Stomach (tissue), 4 donors: ENCODE measurements at regions not wholly inside any gene's neighbourhood (a gene's known extent, or its start where the extent isn't known, plus 50 kb on each side); places are given as distances from the start of the nearest gene placed in this dataset.

Experiments
- EP300 ChIP-seq: sonication (generic); formaldehyde crosslinking; IDR thresholded peaks from one replicate; pipeline ENCODE4 v1.6.1; 2017; ENCODE audit warnings: antibody characterized with exemption
- POLR2A ChIP-seq, 4 donors: fragments of 450-650 bp; IDR thresholded peaks; one replicate each; pipeline ENCODE4 v1.6.1; 2016; ENCODE audit warnings: antibody characterized with exemption in 4 of 4, control low read depth in 2 of 4, mild to moderate bottlenecking in 1 of 4, moderate library complexity in 1 of 4
- POLR2AphosphoS5 ChIP-seq, 3 donors: sonication (generic); formaldehyde crosslinking; IDR thresholded peaks; one replicate each; pipeline ENCODE4 v1.6.1; 2016; ENCODE audit warnings: antibody characterized with exemption in 3 of 3
- TF ChIP-seq, protein P1 (sequence below), 7 experiments: fragments of 450-650 bp in 4 of 7; fragments of 200-600 bp in 3 of 7; sonication (generic) in 3 of 7; IDR thresholded peaks; one replicate each; pipeline ENCODE4 v1.5.1; 2016 to 2019; ENCODE audit warnings: antibody characterized with exemption in 7 of 7, control low read depth in 2 of 7, mild to moderate bottlenecking in 1 of 7

DNA sequence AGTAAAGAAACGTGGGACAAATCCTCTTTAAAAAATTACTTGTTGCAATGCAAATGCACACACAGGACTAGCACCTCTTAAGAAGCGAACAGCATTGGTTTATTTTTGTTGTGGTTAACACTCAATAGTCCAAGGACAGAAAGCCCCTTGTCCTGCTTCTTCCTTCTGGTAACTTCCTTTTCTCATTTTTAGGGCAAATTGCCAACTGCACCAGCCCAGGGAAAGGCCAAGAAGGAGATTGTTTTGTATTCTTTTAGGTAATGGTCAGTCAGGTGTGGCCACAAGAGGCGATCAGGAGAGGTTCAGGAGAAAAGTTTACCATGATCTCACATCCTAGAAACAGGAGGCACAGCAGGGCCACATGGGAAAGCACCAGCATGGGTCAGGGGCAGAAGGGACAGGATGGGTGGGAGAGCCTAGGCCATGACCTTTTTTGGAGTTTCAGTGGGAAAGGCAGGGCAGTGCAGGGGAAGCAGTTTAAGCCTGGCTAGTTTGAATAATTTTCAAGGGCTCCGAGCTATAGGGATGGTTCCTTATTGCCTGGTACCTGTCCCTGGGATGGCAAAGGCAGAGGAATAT lies 73.0 kb downstream of the CHRNA1 start:
- TF ChIP-seq POLR2AphosphoS5 (IDR thresholded peaks at IDR 0.05) = no peak
- TF ChIP-seq, protein P1, sequence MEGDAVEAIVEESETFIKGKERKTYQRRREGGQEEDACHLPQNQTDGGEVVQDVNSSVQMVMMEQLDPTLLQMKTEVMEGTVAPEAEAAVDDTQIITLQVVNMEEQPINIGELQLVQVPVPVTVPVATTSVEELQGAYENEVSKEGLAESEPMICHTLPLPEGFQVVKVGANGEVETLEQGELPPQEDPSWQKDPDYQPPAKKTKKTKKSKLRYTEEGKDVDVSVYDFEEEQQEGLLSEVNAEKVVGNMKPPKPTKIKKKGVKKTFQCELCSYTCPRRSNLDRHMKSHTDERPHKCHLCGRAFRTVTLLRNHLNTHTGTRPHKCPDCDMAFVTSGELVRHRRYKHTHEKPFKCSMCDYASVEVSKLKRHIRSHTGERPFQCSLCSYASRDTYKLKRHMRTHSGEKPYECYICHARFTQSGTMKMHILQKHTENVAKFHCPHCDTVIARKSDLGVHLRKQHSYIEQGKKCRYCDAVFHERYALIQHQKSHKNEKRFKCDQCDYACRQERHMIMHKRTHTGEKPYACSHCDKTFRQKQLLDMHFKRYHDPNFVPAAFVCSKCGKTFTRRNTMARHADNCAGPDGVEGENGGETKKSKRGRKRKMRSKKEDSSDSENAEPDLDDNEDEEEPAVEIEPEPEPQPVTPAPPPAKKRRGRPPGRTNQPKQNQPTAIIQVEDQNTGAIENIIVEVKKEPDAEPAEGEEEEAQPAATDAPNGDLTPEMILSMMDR (IDR thresholded peaks at IDR 0.05) = no peak
- TF ChIP-seq POLR2A (IDR thresholded peaks at IDR 0.05) = no peak
- no peak for TF ChIP-seq EP300
